AG09309 (cell line): ENCODE measurements at regions not wholly inside any gene's neighbourhood (a gene's known extent, or its start where the extent isn't known, plus 50 kb on each side); places are given as distances from the start of the nearest gene placed in this dataset.

Experiments
- DNase-seq: peaks from one replicate; pipeline ENCODE4 v3.0.0-alpha.2; 2010; ENCODE audit warnings: low read depth
- H3K4me3 ChIP-seq: 2 replicates; pipeline ENCODE4 v1.5.1; 2011; ENCODE audit warnings: mild to moderate bottlenecking, low read depth, low read length, moderate library complexity; ENCODE audit not compliant: control insufficient read depth
- CTCF ChIP-seq: IDR thresholded peaks from 2 replicates; pipeline ENCODE4 v1.5.1; 2011; ENCODE audit warnings: mild to moderate bottlenecking, low read depth, low read length, inconsistent platforms; ENCODE audit not compliant: insufficient read depth, control insufficient read depth; ENCODE audit errors: missing control alignments

- TF ChIP-seq CTCF = no peak
- H3K4me3 ChIP-seq = no peak overlapping the region
- DNase-seq = no peak
These were observed 55.0 kb upstream of the NPHP3 start for GRCh38 chr3:132777171-132777570.

DNA sequence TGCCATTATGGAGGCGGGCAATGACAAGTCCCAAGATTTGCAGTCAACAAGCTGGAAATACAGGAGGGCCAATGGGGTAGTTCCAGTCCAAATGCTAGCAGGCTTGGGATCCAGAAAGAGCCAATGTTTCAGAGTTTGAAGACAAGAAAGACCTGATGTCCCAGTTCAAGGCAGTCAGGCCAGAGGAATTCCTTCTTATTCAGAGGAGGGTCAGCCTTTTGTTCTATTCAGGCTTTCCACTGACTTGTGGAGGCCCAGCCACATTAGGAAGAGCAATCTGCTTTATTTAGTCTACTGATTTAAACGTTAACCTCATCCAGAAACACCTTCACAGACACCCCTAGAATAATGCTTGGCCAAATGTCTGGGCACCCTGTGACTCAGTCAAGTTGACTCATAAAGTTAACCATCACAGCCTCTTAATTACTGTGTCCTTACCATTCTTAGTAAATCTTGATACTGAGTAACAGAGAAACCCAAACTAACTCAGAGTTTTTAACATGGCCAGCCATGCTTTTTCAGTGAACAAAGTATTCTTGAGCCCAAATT, 50.9 kb upstream of the NPHP3 start:
- no peak for DNase-seq
- TF ChIP-seq CTCF = no peak
- H3K4me3 ChIP-seq = no peak overlapping the region

- no peak overlapping the region for H3K4me3 ChIP-seq
- TF ChIP-seq CTCF = no peak
- DNase-seq = no peak
These were observed 50.0 kb upstream of the NPHP3 start for GRCh38 chr3:132772252-132772651.
